Left ventricle myocardium inferior (tissue), 1 donor: ENCODE measurements at regions not wholly inside any gene's neighbourhood (a gene's known extent, or its start where the extent isn't known, plus 50 kb on each side); places are given as distances from the start of the nearest gene placed in this dataset.
A peak's percentile ranks its signal among the peaks of the same experiment; 100 is the strongest.

Experiments
- DNase-seq: peaks from one replicate; pipeline ENCODE4 v3.0.0-alpha.2; 2020
- H3K27ac ChIP-seq: fragments of 200-600 bp; replicated peaks from 2 replicates; pipeline ENCODE4 v1.8.0; 2021
- H3K27me3 ChIP-seq: fragments of 200-600 bp; 2 replicates; pipeline ENCODE4 v1.8.0; 2021; ENCODE audit warnings: low read depth
- H3K36me3 ChIP-seq: fragments of 200-600 bp; 2 replicates; pipeline ENCODE4 v1.8.0; 2021
- H3K4me1 ChIP-seq: fragments of 200-600 bp; 2 replicates; pipeline ENCODE4 v1.8.0; 2021
- H3K4me3 ChIP-seq: fragments of 200-600 bp; 2 replicates; pipeline ENCODE4 v1.8.0; 2021; ENCODE audit warnings: mild to moderate bottlenecking, moderate library complexity
- H3K9me3 ChIP-seq: fragments of 200-600 bp; replicated peaks from 2 replicates; pipeline ENCODE4 v1.8.0; 2021
- intact Hi-C: fragments of 100-400 bp; cut with micrococcal nuclease; formaldehyde crosslinking; loops from one replicate; pipeline ENCODE4 v1.11.0; 2022
- TF ChIP-seq, protein P1 (sequence below): fragments of 200-600 bp; IDR thresholded peaks from 2 replicates; pipeline ENCODE4 v1.8.0; 2021; ENCODE audit warnings: antibody characterized with exemption, mild to moderate bottlenecking, borderline replicate concordance
- donor health status: DM: no; HTN: yes; CAD: no; lungs with severe emphysema.

DNA sequence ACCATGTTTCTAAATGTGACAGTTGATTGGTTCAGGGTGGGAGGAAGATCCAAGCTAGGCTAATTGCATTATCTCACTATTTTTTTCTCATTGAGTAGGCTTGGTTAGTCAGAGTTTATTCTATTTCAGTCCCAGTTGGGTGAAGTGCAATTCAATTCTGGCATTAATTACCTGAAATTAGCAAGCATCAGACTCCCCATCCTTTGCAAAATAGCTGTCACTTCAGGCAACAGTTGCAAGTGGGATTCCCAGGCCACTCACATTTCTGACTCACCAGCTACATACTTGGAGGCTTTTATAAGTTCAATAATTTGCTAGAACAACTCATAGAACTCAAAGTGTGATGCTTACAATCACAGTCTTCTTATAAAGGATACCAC, 155.8 kb upstream of the HAND2 start:
- DNase-seq, result no peak
- Histone ChIP-seq H3K27ac (peak overlapping the region; percentile 86), H3K4me1 (peaks cover 34% of the 10 kb centered on the region), H3K27me3 (no peaks in the 10 kb centered on the region), H3K9me3 (no peaks in the 10 kb centered on the region), H3K36me3 (no peaks in the 10 kb centered on the region), H3K4me3 (no peak overlapping the region)
- TF ChIP-seq, protein P1, sequence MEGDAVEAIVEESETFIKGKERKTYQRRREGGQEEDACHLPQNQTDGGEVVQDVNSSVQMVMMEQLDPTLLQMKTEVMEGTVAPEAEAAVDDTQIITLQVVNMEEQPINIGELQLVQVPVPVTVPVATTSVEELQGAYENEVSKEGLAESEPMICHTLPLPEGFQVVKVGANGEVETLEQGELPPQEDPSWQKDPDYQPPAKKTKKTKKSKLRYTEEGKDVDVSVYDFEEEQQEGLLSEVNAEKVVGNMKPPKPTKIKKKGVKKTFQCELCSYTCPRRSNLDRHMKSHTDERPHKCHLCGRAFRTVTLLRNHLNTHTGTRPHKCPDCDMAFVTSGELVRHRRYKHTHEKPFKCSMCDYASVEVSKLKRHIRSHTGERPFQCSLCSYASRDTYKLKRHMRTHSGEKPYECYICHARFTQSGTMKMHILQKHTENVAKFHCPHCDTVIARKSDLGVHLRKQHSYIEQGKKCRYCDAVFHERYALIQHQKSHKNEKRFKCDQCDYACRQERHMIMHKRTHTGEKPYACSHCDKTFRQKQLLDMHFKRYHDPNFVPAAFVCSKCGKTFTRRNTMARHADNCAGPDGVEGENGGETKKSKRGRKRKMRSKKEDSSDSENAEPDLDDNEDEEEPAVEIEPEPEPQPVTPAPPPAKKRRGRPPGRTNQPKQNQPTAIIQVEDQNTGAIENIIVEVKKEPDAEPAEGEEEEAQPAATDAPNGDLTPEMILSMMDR, result no peak
- intact Hi-C loops, result loop anchor here (10.0 kb wide), 1 partner anchor 59 kb away; no protein-coding TSS in a partner anchor

DNA sequence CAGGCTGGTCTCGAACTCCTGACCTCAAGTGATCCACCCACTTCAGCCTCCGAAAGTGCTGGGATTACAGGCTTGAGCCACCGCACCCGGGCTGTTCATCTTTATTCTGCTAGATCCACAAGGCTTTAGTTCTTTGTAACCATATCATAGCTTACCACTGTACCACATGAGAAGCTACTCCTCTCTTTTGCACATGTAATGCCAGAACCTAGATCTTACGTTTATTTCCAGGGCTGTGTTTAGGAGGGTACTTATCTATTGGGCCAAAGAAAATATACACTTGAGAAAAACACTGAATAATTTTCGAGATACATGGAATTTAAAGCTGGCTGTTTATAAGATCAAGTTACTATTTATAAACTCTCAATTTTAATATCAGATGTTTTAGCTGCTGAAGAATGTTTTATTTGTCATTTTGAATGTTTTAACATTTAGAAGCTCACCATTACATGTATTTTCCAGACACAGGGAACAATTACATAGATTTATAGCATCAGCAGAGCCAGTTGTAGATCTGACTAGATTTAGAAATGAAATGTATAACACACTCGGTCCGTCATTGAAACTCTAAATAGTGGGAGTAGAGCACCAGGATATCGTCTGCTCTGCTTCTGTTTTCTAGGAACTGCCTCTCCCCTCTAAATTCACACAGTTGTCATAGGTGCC, 155.3 kb upstream of the HAND2 start:
- TF ChIP-seq, protein P1, result no peak
- no peaks in the 10 kb centered on the region for H3K9me3 ChIP-seq
- DNase-seq, result no peak
- H3K27me3 ChIP-seq, result no peaks in the 10 kb centered on the region
- H3K27ac ChIP-seq, result peak overlapping the region; percentile 86
- intact Hi-C loops, result loop anchor here (10.0 kb wide), 1 partner anchor 60 kb away; no protein-coding TSS in a partner anchor
- H3K4me1 ChIP-seq, result peaks cover 38% of the 10 kb centered on the region
- no peak overlapping the region for H3K4me3 ChIP-seq
- H3K36me3 ChIP-seq, result no peaks in the 10 kb centered on the region

DNA sequence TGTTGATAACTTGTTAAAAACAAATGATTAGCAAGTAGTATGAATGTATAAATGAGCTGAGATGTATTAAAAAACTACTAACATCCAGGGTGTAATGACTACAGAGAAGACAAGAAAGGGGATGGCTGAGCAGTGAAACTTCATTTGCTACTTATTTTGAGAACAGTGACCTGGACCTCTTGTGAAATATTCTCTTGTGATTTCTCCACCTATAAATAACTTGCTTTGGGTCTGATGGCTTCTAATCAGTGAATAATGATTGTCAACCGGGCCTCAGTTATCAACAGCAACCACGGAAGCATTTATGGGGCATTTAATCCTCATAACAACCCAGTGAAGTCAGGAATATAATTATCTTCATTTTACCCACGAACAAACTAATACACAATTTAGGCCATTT, 154.2 kb upstream of the HAND2 start:
- Histone ChIP-seq H3K9me3 (no peaks in the 10 kb centered on the region), H3K36me3 (no peaks in the 10 kb centered on the region), H3K4me3 (no peak overlapping the region), H3K4me1 (peaks cover 48% of the 10 kb centered on the region), H3K27ac (peak overlapping the region; percentile 86), H3K27me3 (no peaks in the 10 kb centered on the region)
- intact Hi-C loops, result loop anchor here (10.0 kb wide), 1 partner anchor 61 kb away; no protein-coding TSS in a partner anchor
- DNase-seq, result no peak
- TF ChIP-seq, protein P1, result no peak

DNA sequence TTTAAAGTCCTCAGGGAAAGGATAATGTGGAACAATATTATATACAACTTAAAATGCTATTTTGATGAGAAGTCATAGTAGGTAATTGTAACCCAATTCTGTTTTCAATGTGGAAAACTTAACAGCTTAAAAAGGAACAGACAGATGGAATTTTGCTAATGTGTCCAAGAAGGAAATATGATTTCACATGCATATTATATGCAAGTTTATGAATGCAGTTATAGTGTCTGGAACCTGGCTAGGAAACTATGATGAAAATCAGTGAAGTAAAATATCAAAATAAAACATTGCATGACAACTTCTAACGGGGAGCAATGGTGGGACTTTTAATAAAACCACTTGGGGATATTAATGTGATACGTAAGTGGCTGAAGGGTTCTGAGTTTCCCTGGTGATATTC, 152.6 kb upstream of the HAND2 start:
- H3K4me3 ChIP-seq, result no peak overlapping the region
- intact Hi-C loops, result loop anchor here (10.0 kb wide), 1 partner anchor 62 kb away; no protein-coding TSS in a partner anchor
- no peaks in the 10 kb centered on the region for H3K36me3 ChIP-seq
- no peaks in the 10 kb centered on the region for H3K9me3 ChIP-seq
- peaks cover 54% of the 10 kb centered on the region for H3K4me1 ChIP-seq
- peak overlapping the region; percentile 86 for H3K27ac ChIP-seq
- no peaks in the 10 kb centered on the region for H3K27me3 ChIP-seq
- DNase-seq, result no peak
- TF ChIP-seq, protein P1, result no peak

DNA sequence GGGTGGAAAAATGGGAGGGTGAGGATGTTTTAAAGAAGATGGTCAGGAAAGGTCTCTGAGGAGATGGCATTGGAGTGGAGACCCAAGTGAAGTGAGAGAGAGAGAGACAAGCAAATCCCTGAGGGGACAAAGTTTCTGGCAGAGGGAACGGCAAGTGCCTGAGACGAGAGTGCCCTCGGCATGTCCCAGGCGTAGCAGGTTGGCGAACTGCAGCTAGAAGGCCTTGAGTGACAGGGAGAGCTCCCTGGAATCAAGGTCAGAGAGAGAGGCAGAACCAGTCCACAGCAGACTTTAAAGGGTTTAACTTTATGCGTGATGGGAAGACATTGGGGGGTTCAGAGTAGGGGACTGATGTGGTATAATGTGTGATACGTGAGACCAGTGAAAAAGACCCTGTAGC, 150.2 kb upstream of the HAND2 start:
- no peaks in the 10 kb centered on the region for H3K36me3 ChIP-seq
- peak overlapping the region; percentile 30 for H3K4me3 ChIP-seq
- peak; percentile 41 for DNase-seq
- no peaks in the 10 kb centered on the region for H3K9me3 ChIP-seq
- H3K4me1 ChIP-seq, result peaks cover 48% of the 10 kb centered on the region
- intact Hi-C loops, result loop anchor here (10.0 kb wide), 1 partner anchor 65 kb away; no protein-coding TSS in a partner anchor
- peak overlapping the region; percentile 86 for H3K27ac ChIP-seq
- no peaks in the 10 kb centered on the region for H3K27me3 ChIP-seq
- TF ChIP-seq, protein P1, result no peak
